GM23338 (cell line): ENCODE measurements at regions not wholly inside any gene's neighbourhood (a gene's known extent, or its start where the extent isn't known, plus 50 kb on each side); places are given as distances from the start of the nearest gene placed in this dataset.

Experiments used
- EZH2phosphoT487 ChIP-seq: fragments of 200-600 bp; sonication (generic); IDR thresholded peaks from one replicate; pipeline ENCODE4 v1.8.1; 2018; ENCODE audit warnings: antibody characterized with exemption; ENCODE audit not compliant: unreplicated experiment
- POLR2AphosphoS5 ChIP-seq: IDR thresholded peaks from 2 replicates; pipeline ENCODE4 v1.6.1; 2016; ENCODE audit warnings: antibody characterized with exemption, low read depth
- ZNF114 ChIP-seq: fragments of 250-450 bp; sonication (Bioruptor Pico); IDR thresholded peaks from 2 replicates; pipeline ENCODE4 v1.5.0; 2020; ENCODE audit warnings: mild to moderate bottlenecking, moderate library complexity
- TF ChIP-seq, protein P1 (sequence below), 2 experiments: fragments of 200-600 bp in 1 of 2; sonication (generic) in 1 of 2; conservative IDR thresholded peaks; 2 replicates each; pipeline versions ENCODE4 v1.5.1 to v1.6.1; 2016 to 2017; ENCODE audit warnings: antibody characterized with exemption in 2 of 2, low read depth in 2 of 2, mild to moderate bottlenecking in 2 of 2, moderate library complexity in 1 of 2

DNA sequence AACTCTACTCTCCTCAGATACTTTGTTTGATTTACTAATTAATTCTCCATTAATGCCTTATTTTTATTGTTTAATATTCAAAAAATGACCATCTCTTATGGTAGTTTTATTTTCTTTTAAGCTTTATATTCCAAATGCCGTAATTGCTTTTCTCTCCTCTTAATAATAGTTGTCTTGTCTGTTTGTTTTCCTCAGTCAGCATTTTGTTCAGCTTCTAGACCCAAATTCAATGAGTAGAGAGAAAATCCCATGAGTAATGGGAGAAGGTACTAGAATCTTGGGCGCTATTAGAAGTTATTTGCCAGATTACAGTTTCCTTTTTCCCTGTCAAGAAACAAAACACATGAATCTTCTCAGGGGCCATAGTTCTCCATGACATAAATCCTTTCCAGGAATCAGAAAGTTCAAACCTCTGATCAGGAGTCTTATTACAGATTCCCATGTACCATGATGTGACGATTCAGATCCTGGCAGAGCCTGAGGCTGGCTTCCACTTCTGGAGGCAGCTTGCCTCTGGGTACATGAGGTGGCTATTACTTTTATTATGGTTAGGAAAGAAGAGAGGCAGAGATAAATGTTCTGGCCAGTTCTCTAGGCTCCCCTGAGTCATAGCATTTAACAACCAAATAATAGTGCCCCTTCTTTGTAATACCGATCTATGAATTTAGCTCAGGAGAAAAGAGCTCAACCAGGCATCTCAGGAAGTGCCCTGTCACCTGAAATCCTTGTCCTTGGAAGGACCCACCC is 485.1 kb upstream of the SETBP1 start:
- TF ChIP-seq, protein P1, sequence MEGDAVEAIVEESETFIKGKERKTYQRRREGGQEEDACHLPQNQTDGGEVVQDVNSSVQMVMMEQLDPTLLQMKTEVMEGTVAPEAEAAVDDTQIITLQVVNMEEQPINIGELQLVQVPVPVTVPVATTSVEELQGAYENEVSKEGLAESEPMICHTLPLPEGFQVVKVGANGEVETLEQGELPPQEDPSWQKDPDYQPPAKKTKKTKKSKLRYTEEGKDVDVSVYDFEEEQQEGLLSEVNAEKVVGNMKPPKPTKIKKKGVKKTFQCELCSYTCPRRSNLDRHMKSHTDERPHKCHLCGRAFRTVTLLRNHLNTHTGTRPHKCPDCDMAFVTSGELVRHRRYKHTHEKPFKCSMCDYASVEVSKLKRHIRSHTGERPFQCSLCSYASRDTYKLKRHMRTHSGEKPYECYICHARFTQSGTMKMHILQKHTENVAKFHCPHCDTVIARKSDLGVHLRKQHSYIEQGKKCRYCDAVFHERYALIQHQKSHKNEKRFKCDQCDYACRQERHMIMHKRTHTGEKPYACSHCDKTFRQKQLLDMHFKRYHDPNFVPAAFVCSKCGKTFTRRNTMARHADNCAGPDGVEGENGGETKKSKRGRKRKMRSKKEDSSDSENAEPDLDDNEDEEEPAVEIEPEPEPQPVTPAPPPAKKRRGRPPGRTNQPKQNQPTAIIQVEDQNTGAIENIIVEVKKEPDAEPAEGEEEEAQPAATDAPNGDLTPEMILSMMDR (conservative IDR thresholded peaks at IDR 0.05; ENCODE audit: low read depth in 2 of 2), result no peak
- no peak for TF ChIP-seq EZH2phosphoT487
- TF ChIP-seq ZNF114 (CRISPR knock-in tag), result no peak
- TF ChIP-seq POLR2AphosphoS5, result no peak
